CD4-positive, alpha-beta T cell treated with Interleukin-2 at 100 ng/mL for 4 hours (primary cell): ENCODE measurements at regions not wholly inside any gene's neighbourhood (a gene's known extent, or its start where the extent isn't known, plus 50 kb on each side); places are given as distances from the start of the nearest gene placed in this dataset.

Source experiments
- DNase-seq: peaks from one replicate; pipeline ENCODE4 v3.0.0-alpha.2; 2020; ENCODE audit warnings: low spot score

DNA sequence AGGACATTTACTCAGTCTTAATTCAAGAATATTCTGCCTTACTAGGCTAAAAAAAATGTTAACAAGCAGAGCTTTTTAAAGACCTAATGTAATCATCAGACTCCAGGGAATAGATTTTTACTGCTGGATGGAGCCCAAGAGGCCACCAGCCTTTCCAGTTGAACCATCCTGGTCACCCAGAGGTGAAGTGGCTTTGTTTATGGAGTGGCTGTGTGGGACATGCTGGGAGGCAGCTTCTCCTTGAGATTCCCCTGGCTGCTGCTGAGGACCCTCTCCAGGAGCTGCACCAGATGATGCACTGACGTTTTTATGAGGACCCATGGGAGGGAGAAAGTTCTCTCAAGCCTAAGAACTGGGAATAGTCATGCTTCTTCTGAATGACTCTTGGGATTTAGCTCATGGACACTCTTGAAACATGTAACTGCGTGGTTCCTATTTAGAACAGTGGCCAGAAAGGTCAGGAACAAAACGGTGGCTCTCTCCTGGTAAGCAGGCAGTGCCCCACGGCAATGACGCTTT lies 205.9 kb upstream of the MIR17HG start:
- no peak for DNase-seq

DNA sequence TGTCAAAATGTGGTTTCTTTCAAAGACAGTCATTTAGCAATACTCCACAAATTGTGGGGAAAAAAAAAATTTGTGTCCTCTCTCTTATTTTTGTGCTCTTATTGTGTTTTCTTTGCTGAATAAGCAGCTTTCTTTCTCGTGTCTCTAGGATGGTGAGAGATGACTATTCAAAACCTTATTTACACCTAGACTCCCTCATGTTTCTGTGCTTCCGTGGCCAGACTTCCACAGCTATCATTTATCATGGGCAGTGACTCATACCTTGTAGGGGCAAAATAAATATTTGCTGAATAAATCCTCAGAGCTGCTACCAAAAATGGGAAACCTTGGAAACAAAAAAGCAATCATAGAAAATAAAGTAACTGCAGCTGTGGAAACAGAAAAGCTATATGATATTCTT lies 204.9 kb upstream of the MIR17HG start:
- DNase-seq: no peak

DNA sequence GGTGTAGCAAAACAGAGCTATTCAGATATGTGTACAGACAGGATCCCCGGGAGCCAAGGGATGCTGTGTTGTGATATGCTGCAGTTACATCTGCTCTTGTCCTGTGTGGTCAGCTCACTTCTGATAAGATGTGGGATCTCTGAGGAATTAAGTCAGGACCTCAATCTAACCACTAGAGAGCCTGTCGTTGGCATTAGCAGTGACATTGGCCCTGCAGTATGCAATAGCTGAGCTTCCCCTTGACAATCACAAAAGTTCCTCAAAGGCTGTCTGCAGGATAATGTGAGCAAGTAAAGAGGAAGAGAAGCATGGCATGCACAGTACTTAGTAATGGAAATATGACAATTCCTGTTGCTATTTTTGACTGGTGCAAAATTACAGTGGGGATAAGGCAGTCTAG lies 203.4 kb upstream of the MIR17HG start:
- DNase-seq: no peak

DNA sequence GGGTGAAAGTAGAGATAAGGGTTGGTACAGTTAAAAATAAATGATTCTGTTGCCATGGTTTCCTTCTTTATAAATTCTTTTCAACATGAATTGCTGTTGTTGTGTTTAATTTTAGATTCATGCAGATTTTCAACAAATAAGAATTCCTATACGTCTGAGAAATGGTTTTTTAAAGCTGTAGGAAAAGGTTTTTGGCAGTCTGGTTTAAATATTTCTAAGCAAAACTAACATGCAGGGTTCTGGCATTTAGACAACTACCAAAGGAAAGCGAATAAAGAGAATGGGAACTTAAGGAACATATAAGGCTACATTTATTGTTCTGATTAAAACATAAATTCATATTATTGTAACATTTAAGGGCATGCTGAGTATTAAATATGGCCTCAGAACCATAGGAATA lies 203.0 kb upstream of the MIR17HG start:
- no peak for DNase-seq

DNA sequence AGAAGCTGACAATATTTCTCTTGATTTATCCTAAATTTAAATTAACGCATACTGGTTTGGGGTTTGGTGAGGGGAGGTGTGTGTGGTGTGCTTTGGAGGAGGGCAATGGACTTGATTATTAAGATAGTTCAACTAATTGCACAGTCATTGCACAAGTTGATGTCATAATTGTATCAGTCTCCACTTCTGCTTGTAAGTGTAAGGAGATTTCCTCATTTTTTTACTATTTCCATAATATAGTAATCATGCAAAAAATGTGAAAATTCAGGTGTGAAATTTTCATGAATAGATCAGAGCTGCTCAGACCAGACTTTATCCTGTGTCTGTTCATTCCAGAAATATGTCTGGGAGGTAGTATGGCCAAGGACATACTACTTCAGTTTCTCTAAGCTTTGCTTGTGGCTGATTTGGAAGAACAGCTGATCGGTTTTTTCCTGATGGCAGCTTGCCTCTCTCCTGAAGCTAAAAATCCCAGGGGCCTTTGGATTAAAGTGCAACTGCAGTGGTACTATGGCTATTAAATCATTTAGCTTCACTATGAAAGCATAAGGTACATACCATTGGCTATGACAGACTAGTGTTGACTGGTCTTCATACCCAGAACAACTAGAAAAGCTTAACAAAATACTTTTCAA lies 201.8 kb upstream of the MIR17HG start:
- DNase-seq: no peak

DNA sequence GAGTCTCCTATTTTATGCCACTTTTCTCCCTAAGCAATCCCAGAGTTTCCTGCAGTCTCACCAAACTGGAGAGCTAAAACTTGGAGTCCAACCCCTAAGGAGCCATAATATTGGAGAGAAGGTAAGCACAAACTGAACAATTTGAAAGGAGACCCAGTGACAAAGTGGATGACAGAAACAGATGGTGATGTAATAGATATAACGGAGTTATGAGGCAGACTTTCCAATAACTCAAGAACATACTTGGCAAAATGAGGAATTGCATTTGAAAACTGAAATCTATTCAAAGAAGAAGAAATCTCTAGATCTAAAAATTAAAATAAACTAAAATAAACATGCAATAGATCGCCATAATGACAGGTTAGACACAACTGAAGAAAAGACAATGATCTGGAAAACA lies 200.9 kb upstream of the MIR17HG start:
- no peak for DNase-seq

DNA sequence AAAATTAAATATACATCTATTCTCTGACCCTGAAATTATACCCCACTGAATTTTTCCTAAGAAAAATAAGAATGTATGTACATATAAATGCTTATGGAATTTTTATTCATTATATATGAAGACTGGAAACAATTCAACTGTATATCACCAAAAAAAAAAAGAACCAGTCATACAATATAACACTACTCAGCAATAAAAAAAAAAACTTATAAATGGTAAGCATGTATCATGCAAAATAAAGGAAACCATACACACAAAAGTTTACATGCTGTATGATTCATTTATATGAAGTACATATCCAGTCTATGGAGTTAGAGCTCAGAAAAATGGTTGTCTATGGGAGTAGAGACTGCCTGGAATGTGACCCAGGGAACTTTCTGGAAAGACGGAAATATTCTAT lies 199.4 kb upstream of the MIR17HG start:
- no peak for DNase-seq

DNA sequence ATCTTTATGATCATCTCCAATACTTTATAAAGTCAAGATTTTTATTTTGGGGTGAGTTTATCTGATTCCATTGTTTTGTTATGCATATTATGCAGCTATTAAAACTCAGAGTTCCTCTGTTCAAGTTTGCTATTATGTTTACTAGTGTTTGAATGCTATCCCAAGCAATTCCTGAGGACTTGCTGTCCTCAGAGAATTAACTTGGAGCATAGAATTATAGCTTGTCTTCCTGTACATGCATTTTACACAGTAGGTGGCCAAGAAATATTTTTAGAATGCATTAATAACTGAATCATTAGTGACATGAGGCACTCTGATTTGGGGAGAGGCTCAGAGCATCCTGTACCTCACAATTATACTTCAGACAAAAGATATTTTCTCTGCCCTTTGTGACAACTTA lies 195.6 kb upstream of the MIR17HG start:
- DNase-seq: no peak

DNA sequence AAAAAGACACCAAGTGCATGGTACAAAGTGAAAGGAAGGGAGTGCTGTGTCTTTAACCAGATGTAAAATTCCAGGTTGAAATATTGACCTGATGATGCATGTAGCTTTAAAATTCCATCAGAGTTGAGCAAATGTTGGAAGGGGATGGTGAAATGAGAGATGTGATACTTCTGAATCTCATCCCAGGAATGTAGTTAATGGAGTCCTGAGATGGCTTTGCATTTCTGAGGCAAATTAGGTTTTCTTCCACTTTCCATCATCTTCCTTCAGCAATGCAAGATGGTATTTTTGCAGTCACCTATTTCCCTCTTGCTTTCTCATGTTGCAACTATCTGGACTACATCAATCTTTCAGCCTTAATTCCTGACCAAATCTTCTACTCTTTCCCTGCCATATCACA lies 194.1 kb upstream of the MIR17HG start:
- no peak for DNase-seq

DNA sequence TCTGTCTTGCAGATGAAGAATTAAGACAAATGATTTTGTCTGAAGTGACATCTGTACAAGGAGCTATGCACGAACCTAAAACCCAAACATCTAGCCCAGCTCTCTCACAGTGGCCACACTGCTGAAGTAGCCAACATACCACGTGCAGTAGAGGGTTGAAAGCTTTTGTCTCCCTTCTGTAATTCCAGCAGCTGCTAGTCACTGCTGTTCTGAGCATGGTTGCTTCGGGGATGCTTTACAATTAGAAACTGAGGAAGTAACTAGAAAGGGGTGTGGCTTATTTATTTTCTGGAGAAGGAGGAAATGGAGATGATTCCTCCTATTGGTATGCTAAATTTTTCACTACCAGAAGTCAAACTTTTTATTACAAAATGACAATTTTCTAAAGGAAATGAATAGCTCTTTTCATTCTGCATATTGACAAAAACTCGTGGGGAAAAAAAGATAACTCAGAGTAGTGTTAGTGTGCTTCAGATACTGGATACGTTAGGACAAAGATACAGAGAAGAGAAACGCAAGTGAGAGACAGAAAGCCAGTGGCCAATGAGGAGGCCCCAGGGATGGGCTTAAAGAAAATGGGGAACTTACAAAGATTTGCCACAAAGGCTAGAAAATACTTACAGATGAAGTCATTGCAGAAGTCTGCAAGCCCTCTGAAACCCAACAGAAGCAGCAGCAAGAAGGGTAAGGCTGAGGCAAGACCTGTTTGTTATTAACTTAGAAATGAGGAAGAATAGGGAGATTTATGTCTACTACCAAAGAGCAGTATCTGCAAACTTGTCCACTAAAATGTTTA lies 192.7 kb upstream of the MIR17HG start:
- DNase-seq: no peak

DNA sequence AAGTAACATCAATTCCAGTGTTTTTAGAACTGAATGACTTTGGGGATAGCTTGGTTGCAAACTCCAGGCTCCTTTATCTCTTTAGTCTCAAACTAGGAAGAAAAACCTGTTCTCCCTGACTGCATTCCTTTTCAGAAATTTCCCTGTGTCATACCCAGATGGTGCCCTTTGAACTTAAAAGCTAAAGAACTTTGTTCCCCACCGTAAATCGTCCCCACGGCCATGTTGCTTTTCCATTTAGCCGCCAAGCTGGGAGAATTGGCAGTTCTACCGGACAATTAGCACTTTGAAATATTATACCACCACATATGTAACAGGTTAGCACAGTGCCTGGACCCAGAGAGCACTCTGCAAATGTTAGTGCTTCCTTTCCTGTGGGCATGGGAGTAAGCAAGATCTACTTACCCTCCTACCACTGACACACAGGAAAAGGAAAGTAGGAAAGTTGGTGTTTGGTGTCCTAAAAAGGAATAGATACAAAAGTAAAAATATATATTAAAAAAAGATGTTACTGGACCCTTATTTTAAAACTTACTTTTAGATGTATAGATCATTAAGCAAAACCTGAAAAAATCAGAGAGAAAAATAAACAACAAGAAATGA lies 191.9 kb upstream of the MIR17HG start:
- DNase-seq: no peak

DNA sequence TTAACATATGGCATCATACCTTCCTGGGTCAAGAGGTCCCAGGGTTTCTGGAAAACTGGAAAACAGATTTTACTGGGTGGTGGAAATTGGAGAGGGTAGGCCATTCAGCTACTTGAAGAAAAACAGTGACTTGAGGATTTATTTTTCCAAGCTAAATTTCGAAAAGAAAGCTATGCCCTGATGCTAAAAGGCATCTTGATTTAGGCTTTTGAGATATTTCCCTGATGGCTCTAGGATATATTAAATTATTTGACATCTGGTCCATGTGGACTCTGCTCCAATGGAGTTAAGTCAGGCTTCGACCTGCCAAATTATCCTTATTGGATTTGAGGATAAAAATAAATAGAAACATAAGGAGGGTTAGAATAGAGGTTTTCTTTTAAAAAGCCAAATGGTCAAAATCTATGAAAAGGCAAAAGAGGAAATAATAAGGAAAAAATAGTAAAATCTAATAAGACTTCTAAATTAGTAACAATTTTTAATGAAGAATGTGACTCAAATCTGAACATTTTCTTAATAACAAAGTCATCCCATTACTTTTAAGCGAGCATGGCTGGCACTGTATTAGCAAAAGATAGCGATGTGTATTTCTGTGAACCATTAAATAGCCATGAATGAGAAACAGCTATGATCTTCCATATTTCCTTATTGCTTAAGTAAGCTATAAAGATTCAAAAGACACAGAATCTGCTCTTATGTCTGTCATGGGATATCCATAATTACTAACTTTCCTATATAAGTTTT lies 190.0 kb upstream of the MIR17HG start:
- no peak for DNase-seq

DNA sequence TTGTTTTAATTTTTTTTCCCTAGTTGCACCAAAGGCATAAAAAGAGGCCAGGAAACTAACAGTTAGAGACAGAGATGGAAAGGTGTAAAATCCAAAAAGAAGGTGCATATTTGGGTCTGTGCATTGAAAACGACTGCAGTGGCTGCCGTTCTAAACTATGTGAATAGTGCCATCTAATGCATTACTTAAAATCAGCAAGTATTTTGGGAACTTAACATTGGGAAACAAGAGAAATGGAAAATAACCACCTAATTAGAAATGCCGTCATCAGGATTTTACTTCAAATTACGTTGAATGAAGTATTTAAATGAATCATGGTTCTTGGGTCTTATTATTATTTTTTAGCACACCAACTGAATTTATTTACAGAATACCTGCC lies 189.5 kb upstream of the MIR17HG start:
- DNase-seq: no peak

DNA sequence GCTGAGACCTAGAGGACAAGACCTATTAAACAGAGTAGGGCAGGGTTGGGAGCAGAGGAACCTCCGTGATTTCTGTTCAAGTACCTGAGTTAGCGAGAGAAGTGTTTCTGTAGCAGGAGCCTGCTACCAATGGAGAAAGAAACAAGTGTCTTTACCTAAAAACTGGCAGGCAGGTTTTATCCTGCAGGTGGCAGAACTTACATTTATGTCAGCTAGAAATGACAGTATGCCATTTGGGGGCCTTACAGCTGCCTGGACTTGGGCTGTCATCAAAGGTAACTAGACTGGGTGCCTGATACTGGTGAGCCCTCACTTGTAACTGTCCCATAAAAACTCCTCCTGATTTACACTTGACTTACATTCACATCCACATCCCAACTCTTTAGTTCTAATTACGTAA lies 185.3 kb upstream of the MIR17HG start:
- DNase-seq: no peak

DNA sequence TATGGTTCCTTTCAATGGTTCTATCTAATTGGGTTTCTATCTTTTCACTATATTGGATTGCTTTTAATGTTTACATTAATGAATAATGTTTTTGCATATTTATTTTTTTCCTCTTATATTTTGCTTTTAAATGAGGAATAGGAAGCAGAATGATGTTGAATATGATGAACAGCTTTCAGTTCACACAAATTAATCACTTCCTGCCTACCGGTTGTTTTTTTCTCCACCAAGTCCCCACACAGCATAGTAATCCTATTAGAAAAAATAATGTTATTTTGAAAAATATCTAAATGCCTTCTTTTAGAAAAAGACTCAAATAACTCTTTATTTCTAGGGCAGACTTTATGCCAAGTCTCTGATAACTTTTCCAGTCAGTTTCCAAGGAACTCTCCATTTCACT lies 184.9 kb upstream of the MIR17HG start:
- no peak for DNase-seq

DNA sequence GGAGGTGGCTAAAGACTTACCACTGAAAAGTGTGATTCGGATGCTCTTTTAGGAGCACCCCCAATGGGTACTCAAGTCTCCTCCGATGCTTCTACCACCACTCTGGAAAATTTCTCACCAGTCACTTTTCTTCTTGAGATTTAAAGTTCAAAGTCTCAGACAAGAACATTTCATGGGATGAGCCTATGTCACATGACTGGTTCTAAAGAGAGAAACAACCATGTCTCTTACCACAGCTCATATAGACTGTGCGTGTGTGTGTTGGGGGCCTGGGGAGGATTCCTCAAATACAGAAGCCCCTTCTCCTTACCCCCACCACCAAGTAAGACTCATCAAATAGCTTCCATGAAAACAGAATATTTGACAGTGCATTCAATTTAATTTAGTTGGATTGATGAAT lies 181.7 kb upstream of the MIR17HG start:
- DNase-seq: no peak

DNA sequence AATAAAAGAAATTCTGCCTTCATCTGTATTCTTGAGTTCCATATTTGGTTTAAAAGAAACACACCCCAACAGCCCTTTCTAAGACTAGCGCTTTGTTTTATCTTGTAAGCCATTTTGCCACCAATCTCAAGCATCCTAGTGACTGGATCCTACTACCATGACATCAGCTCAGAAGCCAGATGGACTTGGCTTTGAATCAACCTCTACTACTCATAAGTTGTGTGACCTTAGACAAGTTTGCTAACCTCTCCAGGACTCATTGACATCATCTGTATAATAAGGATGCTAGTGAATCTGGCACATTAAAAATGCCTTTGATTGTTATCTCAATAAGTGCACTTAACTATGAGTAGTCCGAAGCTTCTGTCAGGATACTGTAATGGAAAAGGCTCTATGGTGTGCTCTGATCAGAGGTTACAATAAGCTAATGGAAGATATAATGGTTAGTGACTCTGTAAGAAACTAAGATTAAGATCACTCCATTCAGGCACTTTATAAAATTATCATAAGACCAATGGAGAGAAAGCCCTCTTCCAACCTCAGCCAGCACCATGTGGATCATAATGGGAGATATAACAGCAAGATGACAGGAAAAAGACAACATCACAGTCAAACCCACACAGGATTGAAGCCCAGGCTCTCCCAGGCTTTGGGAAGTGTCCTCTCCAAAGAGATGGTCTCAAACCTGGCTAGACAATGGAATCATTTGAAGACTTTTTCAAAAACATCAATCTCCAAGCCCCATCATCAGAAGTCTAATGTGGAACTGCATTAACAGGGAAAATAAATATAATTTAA lies 180.6 kb upstream of the MIR17HG start:
- no peak for DNase-seq

DNA sequence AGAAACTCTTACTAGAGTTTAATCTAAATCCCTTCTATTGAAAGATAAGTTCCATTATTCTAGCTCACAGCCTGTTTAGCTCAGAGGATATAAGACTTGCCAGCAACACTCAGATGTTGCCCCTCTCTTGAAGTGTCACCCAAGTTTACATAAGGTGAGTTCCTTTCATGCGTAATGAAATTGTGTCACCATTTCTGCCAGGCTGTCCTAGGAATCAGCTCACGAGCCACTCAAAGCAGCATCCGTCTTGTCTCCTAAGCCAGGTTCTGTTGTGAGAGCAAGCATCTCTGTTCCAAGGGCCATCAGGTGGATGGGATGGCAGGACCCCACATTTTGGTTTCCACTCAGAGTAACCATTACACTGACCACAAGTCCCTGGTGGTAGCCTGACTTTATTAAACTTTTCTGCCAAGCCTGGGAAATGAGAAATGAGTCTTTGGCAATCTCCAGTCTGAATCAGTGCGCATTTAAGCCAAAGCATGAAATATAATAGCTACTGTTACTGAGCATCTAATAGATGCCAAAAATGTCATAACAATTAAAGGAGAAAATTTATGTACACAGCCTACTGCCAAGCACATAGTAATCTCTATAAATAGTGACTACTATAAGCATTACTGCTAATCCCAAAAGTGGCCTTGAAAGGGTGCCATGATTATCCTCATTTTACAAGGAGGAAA lies 179.6 kb upstream of the MIR17HG start:
- DNase-seq: no peak

DNA sequence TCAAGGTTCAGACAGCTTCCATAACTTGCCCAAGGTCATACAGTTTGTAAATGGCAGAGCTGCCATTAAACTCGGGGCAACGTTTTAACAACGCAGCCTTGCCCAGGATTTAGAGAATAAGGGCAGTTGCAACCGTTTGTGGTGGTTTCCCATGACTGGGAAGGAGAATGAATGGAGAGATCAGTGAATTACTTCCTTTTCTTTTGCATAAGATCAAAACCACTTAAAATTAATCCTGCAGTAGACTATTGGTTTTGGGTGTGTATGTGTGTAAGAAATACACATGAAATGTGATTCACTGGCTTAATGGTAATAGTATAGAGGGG lies 179.1 kb upstream of the MIR17HG start:
- DNase-seq: no peak

DNA sequence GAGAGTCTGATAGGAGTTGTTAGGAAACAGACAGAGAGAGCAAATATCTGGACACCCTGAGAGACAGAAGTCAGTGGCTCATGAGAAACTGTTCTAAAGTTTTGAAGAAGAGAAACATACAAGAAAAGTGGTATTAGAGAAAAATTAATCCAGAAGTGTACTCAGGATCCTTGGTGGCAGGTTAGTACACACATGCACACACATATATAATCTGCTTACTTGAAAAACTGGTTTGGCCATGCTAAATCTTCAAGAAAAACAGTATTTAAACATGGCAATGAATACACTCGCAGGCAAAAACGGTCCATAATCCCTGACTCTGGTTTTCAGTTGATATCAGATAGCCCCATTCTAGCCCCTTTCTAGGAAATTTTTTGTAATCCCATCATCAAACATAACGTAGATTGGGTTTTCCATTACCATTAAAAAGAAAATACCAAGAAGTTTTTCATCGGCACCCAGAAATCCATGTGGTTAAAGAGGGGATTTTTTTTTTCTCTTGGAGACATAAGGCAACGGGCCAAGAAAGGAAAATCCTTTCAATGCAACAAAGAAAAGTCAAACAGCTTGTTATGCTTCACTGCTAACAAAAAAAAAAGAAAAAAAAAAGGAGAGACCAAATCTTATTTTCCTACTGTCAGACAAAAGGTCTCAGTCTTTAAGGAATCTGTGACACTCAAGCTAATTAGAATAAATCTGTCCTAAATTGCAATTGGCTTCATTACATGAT lies 178.0 kb upstream of the MIR17HG start:
- no peak for DNase-seq

DNA sequence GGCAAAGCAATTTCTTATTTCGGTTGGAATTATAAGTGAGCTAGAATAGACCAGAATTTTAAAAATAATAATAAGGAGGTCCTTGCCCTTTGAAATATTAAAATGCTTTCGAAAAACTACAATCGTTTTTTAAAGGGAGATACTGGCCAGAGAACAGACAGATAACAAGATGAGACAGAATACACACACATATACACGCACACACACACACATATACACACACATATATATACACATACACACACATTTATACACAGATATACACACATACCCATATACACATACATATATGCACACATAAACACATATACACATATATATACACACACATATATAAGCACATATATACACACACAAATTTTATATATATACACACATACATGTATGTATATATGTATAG lies 175.3 kb upstream of the MIR17HG start:
- no peak for DNase-seq
